Transverse colon (tissue), 4 donors: ENCODE measurements at regions not wholly inside any gene's neighbourhood (a gene's known extent, or its start where the extent isn't known, plus 50 kb on each side); places are given as distances from the start of the nearest gene placed in this dataset.

Source experiments
- DNase-seq: peaks from one replicate; pipeline ENCODE4 v3.0.0-alpha.2; 2019
- H3K27ac ChIP-seq, 4 donors: fragments of 200-600 bp; sonication (generic); 2 replicates each; pipeline ENCODE4 v1.5.1; 2016 to 2018; ENCODE audit warnings: inconsistent platforms in 4 of 4
- H3K27me3 ChIP-seq: fragments of 200-600 bp; sonication (generic); 2 replicates; pipeline ENCODE4 v1.5.1; 2017; ENCODE audit warnings: inconsistent platforms
- H3K36me3 ChIP-seq, 4 donors: fragments of 200-600 bp; sonication (generic); 2 replicates each; pipeline ENCODE4 v1.5.1; 2017 to 2019; ENCODE audit warnings: inconsistent platforms in 4 of 4
- H3K4me1 ChIP-seq, 4 donors: fragments of 200-600 bp; sonication (generic); 2 replicates each; pipeline ENCODE4 v1.5.1; 2017 to 2020; ENCODE audit warnings: inconsistent platforms in 4 of 4
- H3K4me3 ChIP-seq, 4 donors: fragments of 200-600 bp; sonication (generic); 1 replicate in 1 of 4; 2 replicates in 3 of 4; pipeline versions ENCODE4 v1.5.1 to v1.6.1; 2017 to 2019; ENCODE audit warnings: inconsistent platforms in 4 of 4
- H3K9me3 ChIP-seq, 2 donors: fragments of 200-600 bp; sonication (generic); 2 replicates each; pipeline ENCODE4 v1.5.1; 2017 to 2019; ENCODE audit warnings: inconsistent platforms in 2 of 2
- EP300 ChIP-seq: sonication (generic); formaldehyde crosslinking; IDR thresholded peaks from one replicate; pipeline ENCODE4 v1.6.1; 2017; ENCODE audit warnings: antibody characterized with exemption, low read depth
- POLR2A ChIP-seq: fragments of 450-650 bp; IDR thresholded peaks from one replicate; pipeline ENCODE4 v1.6.1; 2016; ENCODE audit warnings: antibody characterized with exemption, mild to moderate bottlenecking, moderate library complexity
- POLR2AphosphoS5 ChIP-seq, 3 donors: sonication (generic); formaldehyde crosslinking; IDR thresholded peaks; one replicate each; pipeline ENCODE4 v1.6.1; 2016; ENCODE audit warnings: antibody characterized with exemption in 3 of 3
- WGBS, 2 donors: methylation state at CpG; one replicate each; pipeline ENCODE4 v1.1.5; 2018; ENCODE audit warnings: low coverage in 1 of 2; 5-methylcytosine and 5-hydroxymethylcytosine counted together
- in situ Hi-C, 4 donors: fragments of 200-750 bp; cut with MboI; loops; one replicate each; pipeline versions ENCODE4 v1.15.0 to v1.15.1; 2017; ENCODE audit warnings: low sequenced_read_pairs in 3 of 4, low pct_ligation_motif_present in 1 of 4, low pct_unique_long_range_greater_than_20kb in 1 of 4
- intact Hi-C: fragments of 100-400 bp; cut with DNase I; formaldehyde crosslinking; loops from one replicate; pipeline ENCODE4 v1.15.1; 2023; ENCODE audit warnings: low total_unique reads
- TF ChIP-seq, protein P1 (sequence below), 5 experiments: fragments of 200-600 bp in 3 of 5; fragments of 450-650 bp in 2 of 5; sonication (generic) in 3 of 5; IDR thresholded peaks; 1 replicate in 2 of 5; 2 replicates in 3 of 5; pipeline ENCODE4 v1.5.1; 2016 to 2017; ENCODE audit warnings: antibody characterized with exemption in 5 of 5, inconsistent platforms in 3 of 5, mild to moderate bottlenecking in 2 of 5, moderate library complexity in 1 of 5

DNA sequence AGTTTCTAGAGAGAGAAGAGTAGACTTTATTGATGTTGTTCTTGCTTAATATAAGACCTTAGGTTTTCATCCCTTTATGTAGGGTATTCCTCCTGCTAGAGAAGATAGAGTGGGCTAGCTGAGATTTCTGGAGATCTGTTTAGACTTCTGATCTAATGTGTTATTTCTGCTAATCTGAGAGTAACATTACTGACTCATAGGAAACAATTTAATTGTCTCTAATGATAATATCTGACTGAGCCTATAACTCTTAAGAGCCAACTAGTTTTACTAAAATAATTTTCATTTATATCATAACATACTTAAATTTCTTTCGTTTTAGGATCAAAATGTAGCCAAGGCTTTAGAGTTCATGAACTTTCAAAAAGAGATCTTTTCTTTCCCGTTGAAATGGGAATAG lies 618.7 kb upstream of the ZEB2 start:
- intact Hi-C loops, result no loop called here
- DNase-seq, result no peak
- 72 to 77% methylated on average over 2 of the region's 2 CpGs for WGBS, 2 donors

GRCh38 chr2:145137901-145138300 lies 618.0 kb upstream of the ZEB2 start:
- no peaks in the 10 kb centered on the region for H3K27me3 ChIP-seq
- no peak overlapping the region for H3K27ac ChIP-seq
- TF ChIP-seq, protein P1, sequence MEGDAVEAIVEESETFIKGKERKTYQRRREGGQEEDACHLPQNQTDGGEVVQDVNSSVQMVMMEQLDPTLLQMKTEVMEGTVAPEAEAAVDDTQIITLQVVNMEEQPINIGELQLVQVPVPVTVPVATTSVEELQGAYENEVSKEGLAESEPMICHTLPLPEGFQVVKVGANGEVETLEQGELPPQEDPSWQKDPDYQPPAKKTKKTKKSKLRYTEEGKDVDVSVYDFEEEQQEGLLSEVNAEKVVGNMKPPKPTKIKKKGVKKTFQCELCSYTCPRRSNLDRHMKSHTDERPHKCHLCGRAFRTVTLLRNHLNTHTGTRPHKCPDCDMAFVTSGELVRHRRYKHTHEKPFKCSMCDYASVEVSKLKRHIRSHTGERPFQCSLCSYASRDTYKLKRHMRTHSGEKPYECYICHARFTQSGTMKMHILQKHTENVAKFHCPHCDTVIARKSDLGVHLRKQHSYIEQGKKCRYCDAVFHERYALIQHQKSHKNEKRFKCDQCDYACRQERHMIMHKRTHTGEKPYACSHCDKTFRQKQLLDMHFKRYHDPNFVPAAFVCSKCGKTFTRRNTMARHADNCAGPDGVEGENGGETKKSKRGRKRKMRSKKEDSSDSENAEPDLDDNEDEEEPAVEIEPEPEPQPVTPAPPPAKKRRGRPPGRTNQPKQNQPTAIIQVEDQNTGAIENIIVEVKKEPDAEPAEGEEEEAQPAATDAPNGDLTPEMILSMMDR (IDR thresholded peaks at IDR 0.05), result no peak
- TF ChIP-seq EP300 (no peak), POLR2AphosphoS5 (IDR thresholded peaks at IDR 0.05) (no peak), POLR2A (no peak)
- no peak overlapping the region for H3K4me3 ChIP-seq
- no peaks in the 10 kb centered on the region for H3K9me3 ChIP-seq
- no peaks in the 10 kb centered on the region for H3K36me3 ChIP-seq
- DNase-seq, result no peak
- WGBS, 2 donors, result 92 to 96% methylated on average over 1 of the region's 1 CpG
- in situ Hi-C loops (no loop called here), intact Hi-C loops (no loop called here)
- H3K4me1 ChIP-seq, result no peaks in the 10 kb centered on the region

More for the DNA sequence above, 618.7 kb upstream of the ZEB2 start:
- TF ChIP-seq, protein P1 (IDR thresholded peaks at IDR 0.05), result no peak
- no peak for TF ChIP-seq POLR2A
- TF ChIP-seq POLR2AphosphoS5 (IDR thresholded peaks at IDR 0.05), result no peak
- TF ChIP-seq EP300, result no peak
- H3K4me1 ChIP-seq, result no peaks in the 10 kb centered on the region
- H3K36me3 ChIP-seq, result no peaks in the 10 kb centered on the region
- no peak overlapping the region for H3K4me3 ChIP-seq
- H3K9me3 ChIP-seq, result no peaks in the 10 kb centered on the region
- in situ Hi-C loops, result no loop called here
- H3K27me3 ChIP-seq, result no peaks in the 10 kb centered on the region
- H3K27ac ChIP-seq, result no peak overlapping the region

- no peaks in the 10 kb centered on the region for H3K4me1 ChIP-seq
- intact Hi-C loops, result no loop called here
- H3K27ac ChIP-seq, result no peak overlapping the region
- H3K27me3 ChIP-seq, result no peaks in the 10 kb centered on the region
- no peaks in the 10 kb centered on the region for H3K36me3 ChIP-seq
- TF ChIP-seq POLR2A (no peak), POLR2AphosphoS5 (IDR thresholded peaks at IDR 0.05) (no peak), EP300 (no peak)
- TF ChIP-seq, protein P1 (IDR thresholded peaks at IDR 0.05), result no peak
- in situ Hi-C loops, result no loop called here
- no peaks in the 10 kb centered on the region for H3K9me3 ChIP-seq
- WGBS, 2 donors, result 70 to 90% methylated on average over 4 of the region's 4 CpGs
- no peak for DNase-seq
- no peak overlapping the region for H3K4me3 ChIP-seq
Observed at GRCh38 chr2:145137211-145137610, 617.3 kb upstream of the ZEB2 start.

DNA sequence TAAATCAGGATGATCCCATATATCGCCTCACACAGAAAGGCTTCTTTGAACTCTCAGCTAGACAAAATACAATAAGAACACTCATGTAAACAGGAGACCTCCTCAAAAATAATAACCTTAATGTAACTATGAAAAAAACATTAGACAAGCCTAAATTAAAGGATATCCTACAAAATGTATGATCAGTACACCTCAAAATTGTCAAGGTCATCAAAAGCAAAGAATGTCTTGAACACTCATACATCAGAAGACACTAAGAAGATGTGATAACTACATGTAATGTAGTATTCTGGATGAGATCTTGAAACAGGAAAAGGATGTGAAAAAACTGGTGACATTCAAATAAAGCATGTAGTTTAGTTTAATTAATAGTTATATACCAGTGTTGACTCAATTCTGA lies 616.8 kb upstream of the ZEB2 start:
- intact Hi-C loops (no loop called here), in situ Hi-C loops (no loop called here)
- no peaks in the 10 kb centered on the region for H3K9me3 ChIP-seq
- no peak overlapping the region for H3K4me3 ChIP-seq
- no peak overlapping the region for H3K27ac ChIP-seq
- no peaks in the 10 kb centered on the region for H3K4me1 ChIP-seq
- WGBS, 2 donors, result 90 to 100% methylated on average over 1 of the region's 1 CpG
- no peaks in the 10 kb centered on the region for H3K27me3 ChIP-seq
- H3K36me3 ChIP-seq, result no peaks in the 10 kb centered on the region
- DNase-seq, result no peak
- TF ChIP-seq EP300 (no peak), POLR2A (no peak), POLR2AphosphoS5 (IDR thresholded peaks at IDR 0.05) (no peak)
- TF ChIP-seq, protein P1 (IDR thresholded peaks at IDR 0.05), result no peak
